Liver (tissue), 7 donors: ENCODE measurements at regions not wholly inside any gene's neighbourhood (a gene's known extent, or its start where the extent isn't known, plus 50 kb on each side); places are given as distances from the start of the nearest gene placed in this dataset.

Experiments
- DNase-seq: peaks from one replicate; pipeline ENCODE4 v3.0.0-alpha.2; 2017; ENCODE audit warnings: low spot score
- H3K27ac ChIP-seq, 2 donors: one replicate each; pipeline ENCODE4 v1.7.0; 2013; ENCODE audit warnings: inconsistent platforms in 2 of 2, low read length in 2 of 2, control low read depth in 1 of 2, low read depth in 1 of 2, mild to moderate bottlenecking in 1 of 2
- H3K27me3 ChIP-seq, 4 donors: one replicate each; pipeline versions ENCODE4 v1.6.1 to v1.7.0; 2013; ENCODE audit warnings: low read length in 3 of 4, inconsistent platforms in 1 of 4, mild to moderate bottlenecking in 1 of 4, moderate library complexity in 1 of 4; ENCODE audit not compliant: control insufficient read depth in 4 of 4, insufficient read depth in 4 of 4
- H3K36me3 ChIP-seq, 4 donors: one replicate each; pipeline versions ENCODE4 v1.6.1 to v1.7.0; 2013; ENCODE audit warnings: low read length in 3 of 4, mild to moderate bottlenecking in 3 of 4, low read depth in 1 of 4, moderate library complexity in 1 of 4; ENCODE audit not compliant: control insufficient read depth in 4 of 4, insufficient read depth in 3 of 4
- H3K4me1 ChIP-seq, 4 donors: one replicate each; pipeline versions ENCODE4 v1.6.1 to v1.7.0; 2013; ENCODE audit warnings: low read length in 3 of 4, mild to moderate bottlenecking in 3 of 4, moderate library complexity in 1 of 4; ENCODE audit not compliant: control insufficient read depth in 4 of 4, insufficient read depth in 4 of 4
- H3K4me3 ChIP-seq, 3 donors: one replicate each; pipeline versions ENCODE4 v1.6.1 to v1.7.0; 2013; ENCODE audit warnings: low read length in 3 of 3, control low read depth in 1 of 3, low read depth in 1 of 3, mild to moderate bottlenecking in 1 of 3
- H3K9ac ChIP-seq, 2 donors: one replicate each; pipeline ENCODE4 v1.7.0; 2013; ENCODE audit warnings: low read length in 2 of 2, mild to moderate bottlenecking in 2 of 2, moderate library complexity in 2 of 2, control low read depth in 1 of 2, low read depth in 1 of 2
- H3K9me3 ChIP-seq, 4 donors: one replicate each; pipeline versions ENCODE4 v1.6.1 to v1.7.0; 2013; ENCODE audit warnings: low read length in 3 of 4; ENCODE audit not compliant: control insufficient read depth in 4 of 4
- EGR1 ChIP-seq, 2 donors: IDR thresholded peaks; 2 replicates each; pipeline ENCODE4 v1.6.1; 2016 to 2018; ENCODE audit warnings: antibody characterized with exemption in 2 of 2, low read depth in 2 of 2
- FOXA1 ChIP-seq: IDR thresholded peaks from 2 replicates; pipeline ENCODE4 v1.6.1; 2016; ENCODE audit warnings: antibody characterized with exemption
- FOXA2 ChIP-seq: IDR thresholded peaks from 2 replicates; pipeline ENCODE4 v1.6.1; 2016; ENCODE audit warnings: antibody characterized with exemption
- GABPA ChIP-seq, 2 donors: IDR thresholded peaks in 1 of 2; conservative IDR thresholded peaks in 1 of 2; 2 replicates each; pipeline ENCODE4 v1.6.1; 2016; ENCODE audit warnings: antibody characterized with exemption in 2 of 2, mild to moderate bottlenecking in 1 of 2, moderate library complexity in 1 of 2
- HNF4A ChIP-seq, 2 donors: conservative IDR thresholded peaks; 2 replicates each; pipeline ENCODE4 v1.6.1; 2016; ENCODE audit warnings: antibody characterized with exemption in 2 of 2, mild to moderate bottlenecking in 2 of 2
- HNF4G ChIP-seq: IDR thresholded peaks from 2 replicates; pipeline ENCODE4 v1.6.1; 2016; ENCODE audit warnings: antibody characterized with exemption
- JUND ChIP-seq, 2 donors: IDR thresholded peaks; 2 replicates each; pipeline ENCODE4 v1.6.1; 2016; ENCODE audit warnings: antibody characterized with exemption in 2 of 2
- RAD21 ChIP-seq, 2 donors: IDR thresholded peaks; 2 replicates each; pipeline ENCODE4 v1.6.1; 2016; ENCODE audit warnings: antibody characterized with exemption in 2 of 2, mild to moderate bottlenecking in 2 of 2
- RXRA ChIP-seq, 2 donors: IDR thresholded peaks; 2 replicates each; pipeline ENCODE4 v1.6.1; 2017 to 2018; ENCODE audit warnings: antibody characterized with exemption in 2 of 2, mild to moderate bottlenecking in 1 of 2
- SP1 ChIP-seq: IDR thresholded peaks from 2 replicates; pipeline ENCODE4 v1.6.1; 2018; ENCODE audit warnings: antibody characterized with exemption, mild to moderate bottlenecking
- TAF1 ChIP-seq: conservative IDR thresholded peaks from 2 replicates; pipeline ENCODE4 v1.6.1; 2016; ENCODE audit warnings: antibody characterized with exemption, mild to moderate bottlenecking
- YY1 ChIP-seq: IDR thresholded peaks from 2 replicates; pipeline ENCODE4 v1.6.1; 2016; ENCODE audit warnings: antibody characterized with exemption, mild to moderate bottlenecking
- WGBS: extraction: QIAGEN DNeasy Blood & Tissue Kit; methylation state at CpG from one replicate; pipeline ENCODE4 v1.1.7; 2013; 5-methylcytosine and 5-hydroxymethylcytosine counted together
- TF ChIP-seq, protein P1 (sequence below): IDR thresholded peaks from 2 replicates; pipeline ENCODE4 v1.6.1; 2016; ENCODE audit warnings: antibody characterized with exemption, mild to moderate bottlenecking
- TF ChIP-seq, protein P2 (sequence below): IDR thresholded peaks from 2 replicates; pipeline ENCODE4 v1.6.1; 2016; ENCODE audit warnings: antibody characterized with exemption
- TF ChIP-seq, protein P3 (sequence below): IDR thresholded peaks from 2 replicates; pipeline ENCODE4 v1.6.1; 2016; ENCODE audit warnings: antibody characterized with exemption
- TF ChIP-seq, protein P4 (sequence below): IDR thresholded peaks from 2 replicates; pipeline ENCODE4 v1.6.1; 2016; ENCODE audit warnings: antibody characterized with exemption
- donor health status: healthy.
- donor health status: healthy.
- donor health status: healthy.
- donor health status: healthy.

DNA sequence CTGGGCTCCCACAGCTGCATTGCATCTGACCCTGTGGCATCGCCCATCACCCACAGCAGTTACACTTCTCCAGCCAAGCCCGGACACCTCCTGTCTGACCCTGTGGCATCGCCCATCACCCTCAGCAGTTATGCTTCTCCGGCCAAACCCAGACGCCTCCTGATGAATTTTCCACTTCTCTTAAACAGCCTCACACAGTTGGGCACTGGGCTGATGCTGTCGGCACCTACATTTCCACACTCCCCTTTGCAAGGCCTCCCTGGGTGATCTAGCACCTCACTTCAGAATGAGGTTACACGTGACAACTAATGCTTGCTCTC, 175.2 kb upstream of the ARID1B start:
- Histone ChIP-seq H3K27me3 (no peaks in the 10 kb centered on the region), H3K27ac (no peak overlapping the region), H3K9me3 (no peaks in the 10 kb centered on the region), H3K4me3 (no peak overlapping the region), H3K36me3 (no peaks in the 10 kb centered on the region), H3K4me1 (no peaks in the 10 kb centered on the region), H3K9ac (no peak overlapping the region)
- 93% methylated on average over 7 of the region's 7 CpGs for WGBS
- TF ChIP-seq RXRA (IDR thresholded peaks at IDR 0.05) (no peak), FOXA2 (no peak), GABPA (IDR thresholded peaks at IDR 0.05 in 1 of 2, conservative IDR thresholded peaks at IDR 0.05 in 1 of 2) (no peak), RAD21 (IDR thresholded peaks at IDR 0.05) (no peak), FOXA1 (no peak), TAF1 (no peak), JUND (IDR thresholded peaks at IDR 0.05) (no peak), YY1 (no peak), EGR1 (IDR thresholded peaks at IDR 0.05; ENCODE audit: low read depth in 2 of 2) (no peak), HNF4A (conservative IDR thresholded peaks at IDR 0.05) (no peak)
- TF ChIP-seq, protein P1, sequence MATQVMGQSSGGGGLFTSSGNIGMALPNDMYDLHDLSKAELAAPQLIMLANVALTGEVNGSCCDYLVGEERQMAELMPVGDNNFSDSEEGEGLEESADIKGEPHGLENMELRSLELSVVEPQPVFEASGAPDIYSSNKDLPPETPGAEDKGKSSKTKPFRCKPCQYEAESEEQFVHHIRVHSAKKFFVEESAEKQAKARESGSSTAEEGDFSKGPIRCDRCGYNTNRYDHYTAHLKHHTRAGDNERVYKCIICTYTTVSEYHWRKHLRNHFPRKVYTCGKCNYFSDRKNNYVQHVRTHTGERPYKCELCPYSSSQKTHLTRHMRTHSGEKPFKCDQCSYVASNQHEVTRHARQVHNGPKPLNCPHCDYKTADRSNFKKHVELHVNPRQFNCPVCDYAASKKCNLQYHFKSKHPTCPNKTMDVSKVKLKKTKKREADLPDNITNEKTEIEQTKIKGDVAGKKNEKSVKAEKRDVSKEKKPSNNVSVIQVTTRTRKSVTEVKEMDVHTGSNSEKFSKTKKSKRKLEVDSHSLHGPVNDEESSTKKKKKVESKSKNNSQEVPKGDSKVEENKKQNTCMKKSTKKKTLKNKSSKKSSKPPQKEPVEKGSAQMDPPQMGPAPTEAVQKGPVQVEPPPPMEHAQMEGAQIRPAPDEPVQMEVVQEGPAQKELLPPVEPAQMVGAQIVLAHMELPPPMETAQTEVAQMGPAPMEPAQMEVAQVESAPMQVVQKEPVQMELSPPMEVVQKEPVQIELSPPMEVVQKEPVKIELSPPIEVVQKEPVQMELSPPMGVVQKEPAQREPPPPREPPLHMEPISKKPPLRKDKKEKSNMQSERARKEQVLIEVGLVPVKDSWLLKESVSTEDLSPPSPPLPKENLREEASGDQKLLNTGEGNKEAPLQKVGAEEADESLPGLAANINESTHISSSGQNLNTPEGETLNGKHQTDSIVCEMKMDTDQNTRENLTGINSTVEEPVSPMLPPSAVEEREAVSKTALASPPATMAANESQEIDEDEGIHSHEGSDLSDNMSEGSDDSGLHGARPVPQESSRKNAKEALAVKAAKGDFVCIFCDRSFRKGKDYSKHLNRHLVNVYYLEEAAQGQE = no peak
- TF ChIP-seq, protein P2, sequence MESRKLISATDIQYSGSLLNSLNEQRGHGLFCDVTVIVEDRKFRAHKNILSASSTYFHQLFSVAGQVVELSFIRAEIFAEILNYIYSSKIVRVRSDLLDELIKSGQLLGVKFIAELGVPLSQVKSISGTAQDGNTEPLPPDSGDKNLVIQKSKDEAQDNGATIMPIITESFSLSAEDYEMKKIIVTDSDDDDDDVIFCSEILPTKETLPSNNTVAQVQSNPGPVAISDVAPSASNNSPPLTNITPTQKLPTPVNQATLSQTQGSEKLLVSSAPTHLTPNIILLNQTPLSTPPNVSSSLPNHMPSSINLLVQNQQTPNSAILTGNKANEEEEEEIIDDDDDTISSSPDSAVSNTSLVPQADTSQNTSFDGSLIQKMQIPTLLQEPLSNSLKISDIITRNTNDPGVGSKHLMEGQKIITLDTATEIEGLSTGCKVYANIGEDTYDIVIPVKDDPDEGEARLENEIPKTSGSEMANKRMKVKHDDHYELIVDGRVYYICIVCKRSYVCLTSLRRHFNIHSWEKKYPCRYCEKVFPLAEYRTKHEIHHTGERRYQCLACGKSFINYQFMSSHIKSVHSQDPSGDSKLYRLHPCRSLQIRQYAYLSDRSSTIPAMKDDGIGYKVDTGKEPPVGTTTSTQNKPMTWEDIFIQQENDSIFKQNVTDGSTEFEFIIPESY = no peak
- TF ChIP-seq, protein P3, sequence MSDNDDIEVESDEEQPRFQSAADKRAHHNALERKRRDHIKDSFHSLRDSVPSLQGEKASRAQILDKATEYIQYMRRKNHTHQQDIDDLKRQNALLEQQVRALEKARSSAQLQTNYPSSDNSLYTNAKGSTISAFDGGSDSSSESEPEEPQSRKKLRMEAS = no peak
- DNase-seq = no peak

GRCh38 chr6:156601152-156602065, 175.8 kb upstream of the ARID1B start:
- H3K4me1 ChIP-seq = no peaks in the 10 kb centered on the region
- no peaks in the 10 kb centered on the region for H3K36me3 ChIP-seq
- H3K9ac ChIP-seq = no peak overlapping the region
- no peaks in the 10 kb centered on the region for H3K27me3 ChIP-seq
- no peaks in the 10 kb centered on the region for H3K9me3 ChIP-seq
- H3K4me3 ChIP-seq = no peak overlapping the region
- WGBS = 86% methylated on average over 17 of the region's 17 CpGs
- no peak for DNase-seq
- no peak overlapping the region for H3K27ac ChIP-seq
- no peak for TF ChIP-seq FOXA1
- no peak for TF ChIP-seq YY1
- TF ChIP-seq, protein P4, sequence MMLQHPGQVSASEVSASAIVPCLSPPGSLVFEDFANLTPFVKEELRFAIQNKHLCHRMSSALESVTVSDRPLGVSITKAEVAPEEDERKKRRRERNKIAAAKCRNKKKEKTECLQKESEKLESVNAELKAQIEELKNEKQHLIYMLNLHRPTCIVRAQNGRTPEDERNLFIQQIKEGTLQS = no peak
- TF ChIP-seq, protein P2 = no peak
- TF ChIP-seq, protein P1 = no peak
- TF ChIP-seq EGR1 (IDR thresholded peaks at IDR 0.05; ENCODE audit: low read depth in 2 of 2) = no peak
- no peak for TF ChIP-seq TAF1
- no peak for TF ChIP-seq RAD21 (IDR thresholded peaks at IDR 0.05)
- TF ChIP-seq RXRA (IDR thresholded peaks at IDR 0.05) = no peak
- TF ChIP-seq SP1 = no peak
- no peak for TF ChIP-seq FOXA2
- no peak for TF ChIP-seq HNF4G
